ENCODE measurements at regions not wholly inside any gene's neighbourhood (a gene's known extent, or its start where the extent isn't known, plus 50 kb on each side); places are given as distances from the start of the nearest gene placed in this dataset.

- no peak for DNase-seq (ENCODE audit: low read depth in 2 of 2)
Observed at GRCh38 chr10:128896116-128896795, 570.8 kb upstream of the MGMT start.

GRCh38 chr10:128896963-128897362 lies 570.1 kb upstream of the MGMT start:
- no peak for DNase-seq (ENCODE audit: low read depth in 2 of 2)

- DNase-seq (ENCODE audit: low read depth in 2 of 2), result no peak
Observed at GRCh38 chr10:128897401-128898129, 569.5 kb upstream of the MGMT start.

- no peak for DNase-seq (ENCODE audit: low read depth in 2 of 2)
Observed at GRCh38 chr10:128898133-128898915, 568.7 kb upstream of the MGMT start.

- DNase-seq (ENCODE audit: low read depth in 2 of 2), result no peak
Observed at GRCh38 chr10:128898916-128899195, 568.2 kb upstream of the MGMT start.

- no peak for DNase-seq (ENCODE audit: low read depth in 2 of 2)
Observed at GRCh38 chr10:128900456-128900855, 566.6 kb upstream of the MGMT start.

GRCh38 chr10:128901236-128901635 lies 565.8 kb upstream of the MGMT start:
- no peak for DNase-seq (ENCODE audit: low read depth in 2 of 2)

GRCh38 chr10:128902031-128902710 lies 564.9 kb upstream of the MGMT start:
- DNase-seq (ENCODE audit: low read depth in 2 of 2), result no peak

- DNase-seq (ENCODE audit: low read depth in 2 of 2), result no peak
Observed at GRCh38 chr10:128907155-128907941, 559.7 kb upstream of the MGMT start.

- DNase-seq (ENCODE audit: low read depth in 2 of 2), result no peak
Observed at GRCh38 chr10:128908099-128908498, 558.9 kb upstream of the MGMT start.

GRCh38 chr10:128908499-128908898 lies 558.5 kb upstream of the MGMT start:
- no peak for DNase-seq (ENCODE audit: low read depth in 2 of 2)

- DNase-seq (ENCODE audit: low read depth in 2 of 2), result no peak
Observed at GRCh38 chr10:128912568-128913311, 554.3 kb upstream of the MGMT start.

- DNase-seq (ENCODE audit: low read depth in 2 of 2), result no peak
Observed at GRCh38 chr10:128914681-128915080, 552.4 kb upstream of the MGMT start.

- DNase-seq (ENCODE audit: low read depth in 2 of 2), result no peak
Observed at GRCh38 chr10:128915630-128916029, 551.4 kb upstream of the MGMT start.

- no peak for DNase-seq (ENCODE audit: low read depth in 2 of 2)
Observed at GRCh38 chr10:128916383-128916782, 550.7 kb upstream of the MGMT start.

GRCh38 chr10:128921389-128922022 lies 545.5 kb upstream of the MGMT start:
- no peak for DNase-seq (ENCODE audit: low read depth in 2 of 2)

- no peak for DNase-seq (ENCODE audit: low read depth in 2 of 2)
Observed at GRCh38 chr10:128922172-128922571, 544.9 kb upstream of the MGMT start.

GRCh38 chr10:128922619-128923196 lies 544.3 kb upstream of the MGMT start:
- DNase-seq (ENCODE audit: low read depth in 2 of 2), result no peak

- no peak for DNase-seq (ENCODE audit: low read depth in 2 of 2)
Observed at GRCh38 chr10:128924918-128925317, 542.1 kb upstream of the MGMT start.

- DNase-seq (ENCODE audit: low read depth in 2 of 2), result no peak
Observed at GRCh38 chr10:128926711-128927110, 540.3 kb upstream of the MGMT start.

Measured in stimulated activated CD4-positive, alpha-beta T cell treated with anti-CD3 and anti-CD28 coated beads, Interleukin-4, amount 100 ng/mL, for 48 hours (primary cell).